NCI-H2227 treated with DMSO at 0.1 percent for 48 hours (cell line): ENCODE measurements at regions not wholly inside any gene's neighbourhood (a gene's known extent, or its start where the extent isn't known, plus 50 kb on each side); places are given as distances from the start of the nearest gene placed in this dataset.

ENCODE experiments used
- DNase-seq: peaks from one replicate; lab custom pipeline; 2025; lab: John Stamatoyannopoulos, UW

DNA sequence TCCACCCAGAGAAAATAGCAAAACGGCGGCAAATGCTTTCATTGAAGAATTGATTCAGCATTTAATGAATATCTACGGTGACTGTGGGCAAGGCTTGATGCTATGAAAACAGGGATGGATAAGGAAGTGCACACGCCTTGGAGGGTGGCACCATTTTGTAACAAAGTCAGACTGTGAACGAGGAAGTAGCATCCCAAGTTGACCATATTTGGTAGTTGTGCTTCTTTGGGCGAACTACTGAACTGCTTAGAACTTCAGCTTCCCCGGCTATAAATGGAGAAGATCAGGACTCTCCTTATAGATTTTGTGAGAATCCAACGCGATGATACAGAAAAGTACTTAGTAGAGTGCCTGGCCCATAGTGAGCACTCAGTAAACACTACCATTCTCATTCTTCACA, 303.2 kb downstream of the MAF start:
- no peak for DNase-seq

DNA sequence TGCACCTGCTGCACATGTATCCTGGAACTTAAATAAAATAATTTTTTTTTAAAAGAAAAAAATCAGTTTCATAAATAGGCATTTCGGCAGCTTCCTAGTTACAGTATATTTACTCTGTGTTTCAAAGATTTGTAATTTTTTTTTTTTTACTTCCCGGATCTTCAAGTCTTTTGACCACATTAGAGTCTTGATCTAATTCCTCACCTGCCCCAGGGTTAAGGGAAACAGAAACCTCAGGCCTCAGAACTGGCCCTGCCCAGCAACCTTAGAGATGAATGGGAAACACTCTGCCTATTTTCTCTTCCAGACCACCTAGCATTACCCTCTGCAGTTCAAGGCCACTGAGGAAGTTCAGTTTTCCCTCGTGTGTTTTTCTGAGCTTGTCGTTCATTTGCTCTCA, 304.0 kb downstream of the MAF start:
- DNase-seq = no peak

DNA sequence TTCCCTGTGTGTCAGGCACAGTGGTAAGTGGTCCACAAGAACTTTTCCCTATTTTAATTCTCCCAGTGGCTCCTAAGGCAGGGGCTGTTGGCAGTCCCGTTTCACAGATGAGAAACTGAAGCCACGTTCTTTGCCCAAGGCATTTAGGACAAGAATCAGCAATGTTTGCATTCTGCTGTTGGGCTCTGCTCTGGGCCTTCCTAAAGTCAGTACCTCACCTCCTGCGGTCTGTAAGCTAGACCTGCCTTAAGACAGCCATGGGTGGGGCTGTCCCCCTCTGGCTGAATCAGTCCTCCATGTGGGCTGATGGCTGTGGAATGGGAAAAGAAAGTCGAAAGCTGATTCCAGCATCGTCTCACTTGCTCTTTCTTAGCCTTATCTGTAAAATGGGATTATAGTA, 304.8 kb downstream of the MAF start:
- DNase-seq = no peak

- no peak for DNase-seq
Observed at GRCh38 chr16:79295162-79295561, 305.4 kb downstream of the MAF start.

DNA sequence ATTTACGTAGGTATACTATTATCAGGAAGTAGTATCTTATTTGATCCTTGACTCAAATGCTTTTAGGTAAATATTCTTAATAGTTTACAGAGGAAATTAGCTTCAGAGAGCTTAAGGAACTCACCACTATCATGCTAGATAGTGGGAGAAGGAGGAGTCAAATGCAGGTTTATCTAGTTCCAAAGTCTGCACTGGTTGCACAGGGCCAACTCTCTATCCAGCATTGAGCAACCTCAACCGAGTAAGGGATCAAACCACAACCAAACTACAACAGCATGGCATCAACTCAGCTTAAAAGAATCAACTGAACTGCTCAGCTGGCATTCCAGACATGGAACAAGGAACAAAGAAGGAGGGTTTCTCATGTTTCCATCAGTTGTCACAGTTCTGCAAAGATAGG, 306.0 kb downstream of the MAF start:
- no peak for DNase-seq

GRCh38 chr16:79293836-79294460, 306.6 kb downstream of the MAF start:
- DNase-seq = no peak

DNA sequence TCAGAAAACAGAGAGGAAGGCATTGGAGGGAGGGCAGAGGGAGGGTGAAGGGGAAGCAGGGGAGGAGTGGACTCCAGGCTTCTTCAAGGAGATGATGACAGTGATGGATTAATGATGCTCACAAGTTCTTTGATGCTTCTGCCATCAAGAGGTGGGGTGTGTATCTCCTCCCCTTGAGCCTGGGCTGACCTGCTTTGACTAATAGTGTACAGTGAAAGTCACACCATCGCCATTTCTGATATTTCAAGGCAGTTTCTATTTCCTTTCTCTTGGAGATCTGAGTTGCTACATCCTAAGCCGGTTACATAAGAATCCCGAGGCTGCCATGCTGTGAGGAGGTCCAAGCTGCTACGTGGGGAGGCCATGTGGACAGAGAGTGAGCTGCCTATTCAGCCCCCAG, 312.5 kb downstream of the MAF start:
- no peak for DNase-seq

- no peak for DNase-seq
Observed at GRCh38 chr16:79287424-79287917, 313.1 kb downstream of the MAF start.

- DNase-seq = no peak
Observed at GRCh38 chr16:79286646-79287423, 313.7 kb downstream of the MAF start.

- no peak for DNase-seq
Observed at GRCh38 chr16:79284766-79285165, 315.8 kb downstream of the MAF start.

GRCh38 chr16:79283578-79283977, 317.0 kb downstream of the MAF start:
- DNase-seq = no peak

DNA sequence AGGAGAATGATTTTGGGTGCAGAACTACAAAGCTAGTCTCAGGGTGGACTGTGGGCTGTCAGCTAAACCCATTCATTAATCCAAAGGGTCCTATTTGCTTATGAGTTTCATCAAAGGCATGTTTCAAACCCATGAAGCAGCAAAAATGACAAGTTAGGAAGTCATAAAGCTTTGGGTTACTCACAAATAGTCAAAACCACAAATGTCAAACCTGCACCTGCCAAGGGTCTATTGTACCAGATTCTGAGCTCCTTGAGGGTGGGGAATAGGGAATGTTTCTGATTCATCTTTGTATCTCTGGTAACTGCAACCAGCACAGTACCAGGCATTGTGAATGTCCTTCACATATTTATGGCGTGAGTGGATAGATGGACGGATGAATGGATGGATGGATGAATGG, 317.7 kb downstream of the MAF start:
- DNase-seq = no peak

GRCh38 chr16:79278506-79278905, 322.0 kb downstream of the MAF start:
- no peak for DNase-seq

GRCh38 chr16:79276501-79276900, 324.0 kb downstream of the MAF start:
- no peak for DNase-seq

GRCh38 chr16:79274264-79274663, 326.3 kb downstream of the MAF start:
- no peak for DNase-seq

DNA sequence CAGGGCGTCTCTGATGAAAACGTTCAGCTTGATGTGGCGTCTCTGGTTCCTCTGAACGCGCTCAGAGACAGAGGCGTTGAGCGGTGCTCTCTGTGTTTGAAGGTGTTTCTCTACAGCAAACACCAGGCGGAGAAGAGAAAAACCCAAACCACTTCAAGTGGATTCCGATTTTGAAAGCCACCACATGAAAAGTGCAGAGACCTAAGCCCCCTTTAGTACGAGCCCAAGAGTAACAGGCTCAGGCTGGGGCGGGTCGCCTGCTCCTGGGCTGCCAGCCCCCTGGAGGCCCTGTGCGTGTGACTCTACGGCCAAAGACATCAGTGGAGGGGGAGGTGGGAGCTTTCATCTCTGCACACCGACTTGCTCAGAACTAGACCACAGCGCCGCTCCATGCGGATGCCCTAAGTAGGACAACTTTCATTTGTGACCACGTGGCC, 328.4 kb downstream of the MAF start:
- no peak for DNase-seq

DNA sequence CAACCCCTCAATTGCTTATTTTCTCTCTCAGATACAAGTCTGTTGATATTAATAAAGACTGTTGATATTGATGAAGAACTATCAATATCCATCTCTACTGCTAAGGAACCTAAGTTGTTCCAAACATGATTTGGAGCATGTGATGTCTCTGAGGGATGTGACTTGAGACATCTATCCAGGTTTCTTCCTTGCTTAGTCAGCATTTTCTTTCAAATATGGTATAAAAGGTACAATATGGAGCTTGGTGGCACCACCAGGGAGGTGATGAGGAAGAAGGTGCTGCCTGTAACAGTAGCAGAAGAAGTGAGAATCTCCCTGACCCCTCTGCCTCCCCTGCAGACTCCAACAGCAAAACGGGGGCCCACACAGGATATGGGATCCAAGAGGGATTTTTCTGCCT, 329.0 kb downstream of the MAF start:
- no peak for DNase-seq

- DNase-seq = no peak
Observed at GRCh38 chr16:79270011-79270410, 330.5 kb downstream of the MAF start.

DNA sequence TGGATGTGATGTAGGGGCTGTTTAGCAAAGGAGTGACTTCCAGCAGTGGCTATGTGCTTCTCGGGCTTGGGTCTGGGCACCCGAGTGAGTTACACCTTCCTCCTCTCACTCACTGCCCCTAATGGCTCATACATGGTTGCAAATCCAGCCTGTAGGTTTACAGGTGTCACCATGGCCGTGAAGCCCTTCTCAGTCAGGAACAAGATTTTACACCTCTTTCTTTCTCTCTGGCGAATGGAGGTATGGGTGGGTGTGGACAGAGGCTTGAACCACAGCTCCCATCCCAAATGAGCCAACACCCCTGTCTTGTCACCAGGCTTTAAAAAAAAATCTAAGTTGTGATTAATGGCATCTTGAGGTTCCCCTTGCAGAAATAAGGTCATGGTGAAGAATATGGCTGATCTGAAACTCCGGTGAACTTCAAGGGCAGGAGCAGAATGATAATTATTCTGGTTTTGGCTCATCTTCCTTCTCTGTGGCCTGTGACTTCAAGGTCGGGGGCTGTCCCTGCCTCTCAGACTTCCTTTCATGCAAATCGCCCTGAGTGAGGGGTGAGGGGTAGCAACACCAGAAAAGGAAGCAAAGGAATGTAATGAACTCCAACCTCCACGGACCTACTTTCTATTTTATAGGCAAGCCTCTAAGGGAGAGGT, 331.2 kb downstream of the MAF start:
- no peak for DNase-seq

- DNase-seq = no peak
Observed at GRCh38 chr16:79267781-79268180, 332.8 kb downstream of the MAF start.

DNA sequence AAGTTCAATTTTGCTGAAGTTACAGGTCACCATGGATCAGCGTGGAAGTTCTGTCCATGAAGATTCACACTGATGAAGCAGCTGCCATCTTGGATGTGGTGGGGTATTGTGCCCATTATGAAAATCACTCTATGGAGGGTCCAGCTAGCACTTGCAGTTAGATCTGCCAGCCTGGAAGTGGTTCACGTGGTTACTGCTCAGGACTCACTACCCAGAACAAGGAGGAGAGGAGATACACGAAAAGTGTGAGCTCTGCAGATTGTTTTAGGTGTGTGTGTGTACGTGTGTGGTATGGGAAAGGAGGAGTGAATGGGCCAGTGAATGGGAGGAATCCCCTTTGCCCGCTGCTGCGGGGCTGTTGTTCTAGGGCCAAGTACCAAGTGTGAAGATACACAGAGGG, 333.4 kb downstream of the MAF start:
- DNase-seq = no peak

DNA sequence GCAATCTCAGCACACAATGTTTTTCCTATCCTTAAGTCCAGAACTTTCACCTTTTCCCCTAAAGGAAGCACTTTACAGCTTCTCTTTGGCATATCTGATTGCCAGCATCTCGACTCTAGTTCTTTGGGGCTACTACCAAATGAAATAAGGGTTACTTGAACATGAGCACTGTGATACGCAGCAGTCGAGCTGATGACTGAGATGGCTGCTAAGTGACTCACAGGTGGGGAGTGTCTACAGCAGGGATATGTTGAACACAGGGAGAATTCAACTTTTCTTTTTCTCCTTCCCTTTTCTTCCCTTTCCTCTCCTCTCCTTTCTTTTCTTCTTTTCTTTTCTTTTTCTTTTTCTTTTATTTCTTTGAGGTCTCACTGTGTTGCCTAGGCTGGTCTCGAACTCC, 334.8 kb downstream of the MAF start:
- DNase-seq = no peak

GRCh38 chr16:79265196-79265595, 335.3 kb downstream of the MAF start:
- no peak for DNase-seq
